ENCODE measurements at regions not wholly inside any gene's neighbourhood (a gene's known extent, or its start where the extent isn't known, plus 50 kb on each side); places are given as distances from the start of the nearest gene placed in this dataset.

DNA sequence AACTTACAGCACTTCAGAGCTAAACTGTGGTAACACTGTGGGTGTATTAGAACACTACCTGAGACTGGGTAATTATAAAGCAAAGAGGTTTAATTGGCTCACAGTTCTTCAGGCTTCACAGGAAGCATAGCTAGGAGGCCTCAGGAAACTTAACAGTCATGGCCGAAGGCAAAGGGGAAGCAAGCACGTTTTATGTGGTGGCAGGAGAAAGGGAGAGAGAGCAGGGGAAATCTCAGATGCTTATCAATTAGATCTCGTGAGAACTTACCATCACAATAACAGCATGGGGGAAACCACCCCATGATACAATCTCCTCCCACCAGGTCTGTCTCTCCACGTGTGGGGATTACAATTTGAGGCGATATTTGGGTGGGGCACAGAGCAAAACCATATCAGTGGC lies 512.6 kb downstream of the RERGL start:
- TF ChIP-seq, protein P1, sequence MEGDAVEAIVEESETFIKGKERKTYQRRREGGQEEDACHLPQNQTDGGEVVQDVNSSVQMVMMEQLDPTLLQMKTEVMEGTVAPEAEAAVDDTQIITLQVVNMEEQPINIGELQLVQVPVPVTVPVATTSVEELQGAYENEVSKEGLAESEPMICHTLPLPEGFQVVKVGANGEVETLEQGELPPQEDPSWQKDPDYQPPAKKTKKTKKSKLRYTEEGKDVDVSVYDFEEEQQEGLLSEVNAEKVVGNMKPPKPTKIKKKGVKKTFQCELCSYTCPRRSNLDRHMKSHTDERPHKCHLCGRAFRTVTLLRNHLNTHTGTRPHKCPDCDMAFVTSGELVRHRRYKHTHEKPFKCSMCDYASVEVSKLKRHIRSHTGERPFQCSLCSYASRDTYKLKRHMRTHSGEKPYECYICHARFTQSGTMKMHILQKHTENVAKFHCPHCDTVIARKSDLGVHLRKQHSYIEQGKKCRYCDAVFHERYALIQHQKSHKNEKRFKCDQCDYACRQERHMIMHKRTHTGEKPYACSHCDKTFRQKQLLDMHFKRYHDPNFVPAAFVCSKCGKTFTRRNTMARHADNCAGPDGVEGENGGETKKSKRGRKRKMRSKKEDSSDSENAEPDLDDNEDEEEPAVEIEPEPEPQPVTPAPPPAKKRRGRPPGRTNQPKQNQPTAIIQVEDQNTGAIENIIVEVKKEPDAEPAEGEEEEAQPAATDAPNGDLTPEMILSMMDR (IDR thresholded peaks at IDR 0.05; ENCODE audit: low read length) = no peak
- TF ChIP-seq EZH2 (optimal IDR thresholded peaks at IDR 0.05; ENCODE audit: low read depth, low read length) = no peak

Measured in MM.1S (cell line).